CD14-positive monocyte (primary cell): ENCODE measurements at regions not wholly inside any gene's neighbourhood (a gene's known extent, or its start where the extent isn't known, plus 50 kb on each side); places are given as distances from the start of the nearest gene placed in this dataset.

Experiments used
- DNase-seq, 3 donors: peaks; one replicate each; pipeline ENCODE4 v3.0.0-alpha.2; 2011 to 2022
- H2AFZ ChIP-seq: 2 replicates; pipeline ENCODE4 v1.6.0; 2012; ENCODE audit warnings: mild to moderate bottlenecking, low read depth, low read length, inconsistent platforms; ENCODE audit not compliant: insufficient read depth, poor library complexity, severe bottlenecking
- H3K27ac ChIP-seq, 2 donors: 1 replicate in 1 of 2; 2 replicates in 1 of 2; pipeline ENCODE4 v1.5.1; 2012 to 2013; ENCODE audit warnings: low read length in 2 of 2, control low read depth in 1 of 2, inconsistent platforms in 1 of 2, low read depth in 1 of 2, mild to moderate bottlenecking in 1 of 2
- H3K27me3 ChIP-seq, 2 donors: one replicate each; pipeline versions ENCODE4 v1.6.0 to v1.6.1; 2011 to 2013; ENCODE audit warnings: low read length in 2 of 2; ENCODE audit not compliant: control insufficient read depth in 2 of 2, insufficient read depth in 2 of 2
- H3K36me3 ChIP-seq, 2 donors: replicated peaks in 1 of 2; 1 replicate in 1 of 2; 2 replicates in 1 of 2; pipeline versions ENCODE4 v1.5.1 to v1.6.1; 2012 to 2013; ENCODE audit warnings: low read length in 2 of 2, control low read depth in 1 of 2, inconsistent platforms in 1 of 2, mild to moderate bottlenecking in 1 of 2; ENCODE audit not compliant: insufficient read depth in 2 of 2, control insufficient read depth in 1 of 2
- H3K4me1 ChIP-seq, 2 donors: 1 replicate in 1 of 2; 2 replicates in 1 of 2; pipeline versions ENCODE4 v1.5.1 to v1.6.1; 2012 to 2013; ENCODE audit warnings: low read length in 2 of 2, control low read depth in 1 of 2, inconsistent platforms in 1 of 2, mild to moderate bottlenecking in 1 of 2, moderate library complexity in 1 of 2; ENCODE audit not compliant: insufficient read depth in 2 of 2, control insufficient read depth in 1 of 2
- H3K4me2 ChIP-seq: replicated peaks from 2 replicates; pipeline ENCODE3; 2012; ENCODE audit warnings: low read length, moderate library complexity, mild to moderate bottlenecking; ENCODE audit not compliant: poor library complexity, severe bottlenecking; ENCODE audit errors: extremely low read depth
- H3K4me3 ChIP-seq, 3 experiments: fragments of 200-600 bp in 1 of 3; sonication (generic) in 1 of 3; replicated peaks in 1 of 3; 1 replicate in 2 of 3; 2 replicates in 1 of 3; pipeline ENCODE4 v1.5.1; 2011 to 2013; ENCODE audit warnings: low read length in 3 of 3, mild to moderate bottlenecking in 3 of 3, control low read depth in 2 of 3, low read depth in 2 of 3, inconsistent platforms in 1 of 3, moderate library complexity in 1 of 3
- H3K79me2 ChIP-seq: 2 replicates; pipeline ENCODE4 v1.6.0; 2012; ENCODE audit warnings: mild to moderate bottlenecking, control low read depth, inconsistent platforms, low read length, moderate library complexity; ENCODE audit not compliant: insufficient read depth
- H3K9ac ChIP-seq: 2 replicates; pipeline ENCODE4 v1.6.0; 2017; ENCODE audit warnings: low read length, mild to moderate bottlenecking; ENCODE audit not compliant: insufficient read depth, poor library complexity, severe bottlenecking
- H3K9me3 ChIP-seq, 2 donors: replicated peaks in 1 of 2; 1 replicate in 1 of 2; 2 replicates in 1 of 2; pipeline versions ENCODE4 v1.5.1 to v1.6.1; 2012 to 2013; ENCODE audit warnings: low read length in 2 of 2, control low read depth in 1 of 2; ENCODE audit not compliant: control insufficient read depth in 1 of 2, insufficient read depth in 1 of 2
- H4K20me1 ChIP-seq: 2 replicates; pipeline ENCODE4 v1.6.0; 2012; ENCODE audit warnings: mild to moderate bottlenecking, low read length, control low read depth, moderate library complexity; ENCODE audit not compliant: insufficient read depth
- H3K27ac Mint-ChIP-seq, 7 donors: one replicate each; pipeline ENCODE4 v1.8.0; 2020; ENCODE audit warnings: mild to moderate bottlenecking in 7 of 7, mixed read lengths in 7 of 7, moderate library complexity in 6 of 7, inconsistent platforms in 2 of 7
- H3K27me3 Mint-ChIP-seq, 3 donors: one replicate each; pipeline ENCODE4 v1.8.0; 2021 to 2022; ENCODE audit warnings: low read depth in 3 of 3, mild to moderate bottlenecking in 3 of 3, mixed read lengths in 3 of 3, moderate library complexity in 3 of 3, inconsistent platforms in 1 of 3
- H3K36me3 Mint-ChIP-seq, 2 donors: one replicate each; pipeline ENCODE4 v1.8.0; 2020; ENCODE audit warnings: mixed read lengths in 2 of 2, inconsistent platforms in 1 of 2, mild to moderate bottlenecking in 1 of 2
- H3K4me1 Mint-ChIP-seq: one replicate; pipeline ENCODE4 v1.8.0; 2020; ENCODE audit warnings: mild to moderate bottlenecking, mixed read lengths
- H3K4me3 Mint-ChIP-seq, 2 donors: one replicate each; pipeline ENCODE4 v1.8.0; 2020; ENCODE audit warnings: mild to moderate bottlenecking in 2 of 2, mixed read lengths in 2 of 2, moderate library complexity in 1 of 2
- H3K9me3 Mint-ChIP-seq, 7 donors: one replicate each; pipeline ENCODE4 v1.8.0; 2020 to 2022; ENCODE audit warnings: mixed read lengths in 7 of 7, mild to moderate bottlenecking in 6 of 7, moderate library complexity in 6 of 7, inconsistent platforms in 2 of 7
- WGBS: methylation state at CpG from one replicate; pipeline ENCODE4 v1.1.5; 2013; ENCODE audit warnings: missing lambda C conversion rate; ENCODE audit not compliant: insufficient coverage; 5-methylcytosine and 5-hydroxymethylcytosine counted together
- intact Hi-C, 2 donors: fragments of 100-400 bp; cut with micrococcal nuclease; formaldehyde crosslinking; loops; one replicate each; pipeline versions ENCODE4 v1.15.0 to v1.15.1; 2023
- TF ChIP-seq, protein P1 (sequence below): fragments of 200-600 bp; IDR thresholded peaks from one replicate; pipeline ENCODE4 v1.8.0; 2022; ENCODE audit warnings: antibody characterized with exemption, mild to moderate bottlenecking

DNA sequence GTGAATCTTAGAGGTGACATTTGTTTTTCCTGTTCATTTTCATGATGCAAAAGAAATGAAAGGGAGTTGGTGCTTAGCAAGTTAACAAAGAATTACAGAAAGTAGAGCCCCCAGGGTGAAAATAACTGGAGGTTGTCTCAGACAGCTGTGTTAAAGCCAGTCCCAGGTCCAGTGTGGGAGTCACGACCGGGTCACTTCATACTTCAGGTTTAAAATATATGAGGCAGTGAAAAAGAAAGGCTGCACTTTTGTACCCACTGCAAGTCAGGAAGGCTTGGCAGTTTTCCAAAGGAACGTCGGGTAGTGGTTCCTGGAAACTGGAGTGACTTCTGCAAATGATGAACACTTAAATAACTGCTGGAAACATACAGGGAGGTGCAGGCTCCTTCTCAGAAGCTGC, 91.5 kb upstream of the THBS2 start:
- H3K4me2 ChIP-seq, result no peak overlapping the region
- H3K9ac ChIP-seq, result no peak overlapping the region
- no peak overlapping the region for H3K27ac ChIP-seq
- no peak overlapping the region for H3K4me3 ChIP-seq
- H3K36me3 ChIP-seq, result no peaks in the 10 kb centered on the region
- H3K27ac Mint-ChIP-seq, result no peak overlapping the region
- no peak overlapping the region for H2AFZ ChIP-seq
- no peak overlapping the region for H3K4me3 Mint-ChIP-seq
- TF ChIP-seq, protein P1, sequence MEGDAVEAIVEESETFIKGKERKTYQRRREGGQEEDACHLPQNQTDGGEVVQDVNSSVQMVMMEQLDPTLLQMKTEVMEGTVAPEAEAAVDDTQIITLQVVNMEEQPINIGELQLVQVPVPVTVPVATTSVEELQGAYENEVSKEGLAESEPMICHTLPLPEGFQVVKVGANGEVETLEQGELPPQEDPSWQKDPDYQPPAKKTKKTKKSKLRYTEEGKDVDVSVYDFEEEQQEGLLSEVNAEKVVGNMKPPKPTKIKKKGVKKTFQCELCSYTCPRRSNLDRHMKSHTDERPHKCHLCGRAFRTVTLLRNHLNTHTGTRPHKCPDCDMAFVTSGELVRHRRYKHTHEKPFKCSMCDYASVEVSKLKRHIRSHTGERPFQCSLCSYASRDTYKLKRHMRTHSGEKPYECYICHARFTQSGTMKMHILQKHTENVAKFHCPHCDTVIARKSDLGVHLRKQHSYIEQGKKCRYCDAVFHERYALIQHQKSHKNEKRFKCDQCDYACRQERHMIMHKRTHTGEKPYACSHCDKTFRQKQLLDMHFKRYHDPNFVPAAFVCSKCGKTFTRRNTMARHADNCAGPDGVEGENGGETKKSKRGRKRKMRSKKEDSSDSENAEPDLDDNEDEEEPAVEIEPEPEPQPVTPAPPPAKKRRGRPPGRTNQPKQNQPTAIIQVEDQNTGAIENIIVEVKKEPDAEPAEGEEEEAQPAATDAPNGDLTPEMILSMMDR, result no peak
- no peaks in the 10 kb centered on the region for H3K36me3 Mint-ChIP-seq
- H3K4me1 Mint-ChIP-seq, result peaks cover 2% of the 10 kb centered on the region
- peaks cover 0 to 11% of the 10 kb centered on the region in 2 donors for H3K9me3 ChIP-seq
- no peaks in the 10 kb centered on the region for H3K4me1 ChIP-seq
- DNase-seq, result no peak
- 49% methylated on average over 4 of the region's 4 CpGs for WGBS
- H3K27me3 Mint-ChIP-seq, result peaks cover 0 to 3% (median 0%) of the 10 kb centered on the region in 3 donors
- no peaks in the 10 kb centered on the region for H3K79me2 ChIP-seq
- H3K27me3 ChIP-seq, result no peaks in the 10 kb centered on the region
- peaks cover 5 to 21% (median 9%) of the 10 kb centered on the region in 7 donors for H3K9me3 Mint-ChIP-seq
- intact Hi-C loops, result no loop called here
- H4K20me1 ChIP-seq, result no peaks in the 10 kb centered on the region

DNA sequence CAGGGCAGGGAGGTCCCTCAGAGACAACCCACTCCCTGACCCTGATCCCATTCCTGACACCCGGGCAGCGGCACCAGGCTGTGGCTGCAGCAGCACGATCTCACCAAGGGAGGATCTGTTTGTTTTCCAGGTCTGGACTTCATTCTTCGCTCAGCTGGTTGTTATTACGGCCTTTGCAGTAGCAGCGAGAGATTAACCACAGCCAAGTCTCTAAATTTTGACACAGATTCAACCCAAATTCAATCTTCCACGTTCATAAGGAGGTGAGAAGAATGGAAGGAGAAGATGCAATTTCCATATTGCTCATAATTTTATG, 91.1 kb upstream of the THBS2 start:
- H3K27ac Mint-ChIP-seq, result no peak overlapping the region
- Histone ChIP-seq H3K4me1 (no peaks in the 10 kb centered on the region), H3K79me2 (no peaks in the 10 kb centered on the region), H4K20me1 (no peaks in the 10 kb centered on the region), H3K27me3 (no peaks in the 10 kb centered on the region), H3K9ac (no peak overlapping the region), H3K27ac (no peak overlapping the region), H3K4me2 (no peak overlapping the region), H3K9me3 (peaks cover 0 to 11% of the 10 kb centered on the region in 2 donors), H2AFZ (no peak overlapping the region), H3K36me3 (no peaks in the 10 kb centered on the region), H3K4me3 (no peak overlapping the region)
- H3K9me3 Mint-ChIP-seq, result peaks cover 4 to 21% (median 8%) of the 10 kb centered on the region in 7 donors
- TF ChIP-seq, protein P1, result no peak
- no peak for DNase-seq
- peaks cover 2% of the 10 kb centered on the region for H3K4me1 Mint-ChIP-seq
- intact Hi-C loops, result no loop called here
- 80% methylated on average over 2 of the region's 7 CpGs for WGBS
- no peak overlapping the region for H3K4me3 Mint-ChIP-seq
- peaks cover 0 to 3% (median 0%) of the 10 kb centered on the region in 3 donors for H3K27me3 Mint-ChIP-seq
- H3K36me3 Mint-ChIP-seq, result no peaks in the 10 kb centered on the region
